ENCODE measurements at regions not wholly inside any gene's neighbourhood (a gene's known extent, or its start where the extent isn't known, plus 50 kb on each side); places are given as distances from the start of the nearest gene placed in this dataset.

DNA sequence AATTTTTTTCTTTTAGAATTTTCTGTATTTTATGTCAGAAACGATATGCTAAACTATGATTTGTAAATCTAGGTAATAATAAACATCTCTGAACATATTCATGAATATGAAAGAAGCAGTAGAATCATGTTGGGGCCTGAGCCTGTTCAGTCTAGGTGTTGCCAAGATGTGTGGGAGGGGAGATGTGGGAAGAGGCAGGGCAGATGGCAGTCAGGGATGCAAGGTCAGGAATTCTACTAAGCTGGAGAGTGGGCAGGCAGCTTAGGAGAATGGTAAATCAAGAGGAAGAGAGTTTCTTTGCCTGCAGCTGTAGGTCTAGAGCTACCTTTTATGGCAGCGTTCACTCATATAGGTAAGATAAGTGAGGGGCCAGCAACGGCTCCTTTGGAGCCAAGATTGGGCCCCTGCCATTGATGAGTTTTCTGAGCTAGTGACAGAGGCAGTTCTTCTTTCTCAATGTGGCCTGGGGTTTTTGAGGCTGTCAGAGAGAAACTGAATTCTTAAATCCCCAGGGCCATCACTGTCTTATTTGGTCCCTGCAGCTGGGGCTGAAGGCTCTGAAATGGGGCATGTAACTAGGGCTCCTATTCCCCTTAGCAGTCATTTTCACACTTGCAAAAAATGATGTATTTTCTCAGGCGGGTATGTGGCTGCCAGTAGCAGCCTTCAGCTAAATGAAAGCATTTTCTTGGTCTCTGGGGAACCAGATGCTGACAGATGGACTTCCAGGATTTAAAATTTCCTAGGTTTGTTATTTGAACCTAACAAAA lies 232.8 kb downstream of the PIK3C3 start:
- DNase-seq, result no peak

DNA sequence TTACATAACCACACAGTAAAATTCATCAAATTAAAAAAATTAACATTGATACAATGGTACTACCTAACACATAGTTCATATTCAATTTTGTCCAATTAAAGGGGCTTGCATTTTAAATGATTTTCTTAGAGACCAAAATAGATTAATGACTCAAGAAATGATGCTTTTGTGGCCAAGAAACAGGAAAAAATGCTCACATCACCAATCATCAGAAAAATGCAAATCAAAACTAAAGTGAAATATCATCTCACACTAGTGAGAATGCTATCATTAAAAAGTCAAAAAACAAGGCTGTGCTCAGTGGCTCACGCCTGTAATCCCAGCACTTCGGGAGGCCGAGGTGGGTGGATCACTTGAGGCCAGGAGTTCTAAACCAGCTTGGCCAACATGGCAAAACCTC lies 235.6 kb downstream of the PIK3C3 start:
- no peak for DNase-seq

DNA sequence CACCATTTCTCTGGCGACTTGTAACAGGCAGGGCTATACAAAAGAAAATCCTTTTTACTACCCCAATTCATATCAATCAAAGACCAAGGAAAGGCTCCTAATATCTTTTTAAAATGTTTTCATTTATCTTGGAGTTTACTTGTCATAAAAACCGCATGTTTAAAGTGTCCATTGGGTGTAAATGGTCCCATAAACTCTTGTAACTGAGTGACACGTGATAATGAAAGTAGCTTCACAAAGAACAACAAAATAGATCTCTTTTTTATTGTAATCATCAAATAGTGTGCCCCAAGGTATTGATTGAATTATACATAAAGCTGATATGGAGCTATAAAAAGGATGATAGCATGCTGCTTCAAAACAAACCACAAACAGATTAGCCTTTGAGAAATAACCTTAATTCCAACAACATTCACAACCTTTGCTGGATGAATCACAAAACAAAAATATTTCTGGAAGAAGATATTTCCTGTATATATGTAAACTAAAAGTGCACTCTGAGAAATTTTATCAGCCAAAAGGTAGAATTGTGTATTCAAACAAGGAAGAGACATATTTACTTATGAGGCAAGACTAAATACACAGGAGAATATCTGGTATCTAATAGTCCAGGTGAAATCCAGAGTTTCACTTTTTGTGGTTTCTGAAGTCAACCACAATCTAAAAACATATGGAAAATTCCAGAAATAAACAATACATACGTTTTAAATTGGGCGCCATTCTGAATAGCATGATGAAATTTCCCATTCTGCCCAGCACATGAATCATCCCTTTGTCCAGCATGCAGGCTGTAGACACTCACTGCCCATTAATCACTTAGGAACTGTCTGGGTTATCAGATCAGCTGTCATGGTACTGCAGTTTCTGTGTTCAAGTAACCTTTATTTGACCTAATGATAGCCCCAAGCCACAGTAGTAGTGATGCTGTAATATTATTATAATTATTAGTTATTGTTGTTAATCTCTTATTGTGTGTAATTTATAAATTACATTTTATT lies 237.5 kb downstream of the PIK3C3 start:
- no peak for DNase-seq

DNA sequence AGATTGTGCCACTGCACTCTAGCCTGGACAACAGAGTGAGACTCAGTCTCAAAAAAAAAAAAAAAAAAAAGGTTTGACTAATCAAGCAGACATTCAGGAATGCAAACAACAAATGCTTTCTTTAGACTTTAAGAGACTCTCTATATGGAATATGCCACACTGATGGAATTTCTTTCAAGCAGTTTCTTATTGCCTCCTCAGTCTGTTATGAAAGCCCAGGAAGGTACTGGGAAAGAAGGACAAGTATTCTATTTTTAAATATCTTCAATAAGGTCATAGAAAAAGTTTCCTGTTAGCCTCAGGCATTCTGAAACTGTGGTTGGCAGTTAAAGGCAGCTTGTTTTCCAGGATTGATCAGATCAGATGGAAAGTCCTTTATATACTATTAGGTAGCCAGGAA lies 241.6 kb downstream of the PIK3C3 start:
- no peak for DNase-seq

DNA sequence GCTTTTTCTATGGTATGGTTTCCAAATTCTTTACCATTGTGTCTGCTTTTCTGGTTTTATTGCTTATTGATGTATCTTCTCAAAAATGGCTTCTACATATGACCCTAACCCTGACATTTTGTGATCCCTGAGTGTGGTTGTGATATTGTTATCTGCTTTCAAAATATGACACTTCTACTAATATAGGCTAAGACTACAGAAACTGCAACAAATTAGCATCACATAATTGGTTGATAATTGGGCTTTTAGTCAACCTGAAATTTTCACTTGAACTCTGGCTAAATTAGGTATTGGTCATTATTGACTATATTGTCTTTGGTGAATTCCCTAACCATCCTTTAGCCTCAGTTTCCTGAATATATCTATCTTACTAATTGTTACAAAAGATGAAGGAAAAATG lies 246.1 kb downstream of the PIK3C3 start:
- no peak for DNase-seq

DNA sequence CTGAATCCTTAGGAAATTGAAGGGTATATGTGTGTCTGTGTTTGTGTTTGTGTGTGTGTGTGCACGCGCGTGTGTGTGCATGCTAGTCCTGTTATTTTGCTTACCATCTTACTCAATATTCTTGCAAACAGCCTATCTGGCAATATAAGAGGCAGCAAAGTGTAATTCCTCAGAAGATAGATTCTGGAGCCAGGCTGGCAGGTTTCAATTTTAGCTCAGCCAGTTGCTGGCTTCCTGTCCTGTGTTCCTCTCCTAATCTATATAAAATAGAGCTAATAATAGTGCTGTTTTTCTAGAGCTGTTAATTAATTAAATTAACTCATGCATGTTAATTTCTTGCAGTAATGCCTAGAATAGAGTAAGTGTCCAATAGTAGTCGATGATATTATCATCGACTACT lies 256.2 kb downstream of the PIK3C3 start:
- DNase-seq, result no peak

DNA sequence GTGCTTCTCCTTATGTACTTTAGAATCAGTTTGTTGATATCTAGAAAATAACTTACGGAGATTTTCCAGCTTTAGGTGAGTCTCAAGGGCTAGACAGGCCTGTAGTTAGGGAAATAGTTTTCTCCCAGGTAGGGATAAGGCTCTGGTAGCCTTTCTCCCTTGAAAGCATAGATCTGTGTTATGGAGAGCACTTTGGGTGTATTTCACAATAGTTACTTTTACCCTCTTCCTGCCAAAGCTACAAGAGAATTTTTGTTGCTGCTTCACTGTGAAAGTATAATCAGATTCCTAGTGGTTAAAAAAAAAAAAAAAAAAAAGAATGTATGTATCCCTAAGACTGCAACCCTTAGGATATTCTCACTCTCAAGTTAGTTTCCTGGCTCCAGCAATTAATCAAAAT lies 267.5 kb downstream of the PIK3C3 start:
- no peak for DNase-seq

DNA sequence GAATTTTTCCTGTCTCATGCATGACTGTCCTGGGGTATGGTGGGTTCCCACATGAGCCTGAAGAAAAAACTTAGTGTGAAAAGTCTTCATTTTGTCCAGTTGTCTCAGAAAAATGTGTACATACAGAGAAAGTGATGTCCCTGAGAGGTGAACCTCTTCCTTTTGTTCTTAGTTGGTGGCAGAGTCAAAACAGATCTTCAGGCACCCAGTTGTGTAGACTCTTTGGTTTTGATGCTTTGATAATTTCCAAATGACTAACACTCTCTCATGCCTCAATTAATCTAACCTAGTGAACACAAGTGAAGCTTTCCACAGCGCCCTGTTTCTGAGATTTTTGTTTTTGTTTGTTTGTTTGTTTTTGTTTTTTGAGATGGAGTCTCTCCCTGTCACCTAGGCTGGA lies 273.5 kb downstream of the PIK3C3 start:
- no peak for DNase-seq

DNA sequence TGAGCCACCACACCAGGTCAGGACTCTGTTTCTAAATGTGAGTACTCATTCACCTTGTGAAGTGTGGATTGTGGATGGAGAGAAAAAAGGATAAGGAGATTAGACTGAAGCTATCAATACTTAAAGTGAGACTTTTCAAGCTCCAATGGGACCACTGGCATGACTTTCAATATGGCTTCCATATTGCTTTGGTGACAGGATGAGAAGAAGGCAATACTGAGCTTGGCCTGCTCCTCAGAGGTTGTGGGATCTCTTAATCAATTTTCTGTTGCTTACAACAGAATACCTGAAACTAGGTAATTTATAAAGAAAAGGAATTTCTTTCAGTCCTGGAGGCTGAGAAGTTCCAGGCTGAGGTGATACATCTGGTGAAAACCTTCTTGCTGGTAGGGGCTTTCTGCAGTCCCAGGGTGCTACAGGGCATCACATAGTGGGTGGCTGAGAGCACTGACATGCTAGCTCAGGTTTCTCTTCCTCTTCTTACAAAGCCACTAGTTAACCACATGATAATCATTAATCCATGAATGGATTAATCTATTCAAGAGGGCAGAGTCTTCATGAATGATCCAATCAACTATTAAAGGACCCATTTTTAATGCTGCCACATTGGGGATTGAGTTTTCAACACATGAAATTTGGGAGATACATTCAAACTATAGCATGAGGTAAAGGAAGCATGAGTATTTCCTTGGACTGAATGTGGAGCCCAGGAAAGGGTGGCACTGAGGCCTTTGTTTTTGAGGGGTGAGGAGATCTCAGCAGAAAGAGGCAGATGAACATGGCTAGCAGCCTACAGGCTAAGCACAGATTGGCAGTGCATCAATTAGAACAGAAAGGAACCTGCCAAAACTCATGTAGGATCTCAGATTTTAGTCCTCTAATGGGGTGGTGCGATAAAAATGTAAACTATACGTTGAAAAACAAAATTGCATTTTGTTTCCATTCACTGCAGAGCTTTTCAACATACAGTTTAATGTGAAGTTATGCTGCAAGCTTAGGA lies 274.5 kb downstream of the PIK3C3 start:
- DNase-seq, result no peak

DNA sequence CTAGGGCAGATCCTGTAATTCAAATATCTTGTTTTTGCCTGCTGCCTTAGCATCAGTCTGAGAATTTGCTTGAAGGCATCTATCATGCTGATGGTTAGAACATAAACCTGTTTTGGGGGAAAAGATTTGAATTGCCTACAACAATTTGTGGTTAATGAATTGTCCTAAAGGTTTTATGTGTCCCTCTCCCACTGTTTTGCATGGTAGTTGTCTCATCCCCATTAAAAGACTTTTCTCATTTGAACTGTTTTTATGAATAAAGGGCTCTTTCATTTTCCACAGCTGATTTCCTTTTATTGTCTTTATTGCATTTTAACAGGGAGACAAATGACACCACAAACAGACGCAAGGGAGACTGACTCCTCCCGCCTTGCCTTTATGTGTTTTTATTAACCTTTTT lies 275.6 kb downstream of the PIK3C3 start:
- no peak for DNase-seq

DNA sequence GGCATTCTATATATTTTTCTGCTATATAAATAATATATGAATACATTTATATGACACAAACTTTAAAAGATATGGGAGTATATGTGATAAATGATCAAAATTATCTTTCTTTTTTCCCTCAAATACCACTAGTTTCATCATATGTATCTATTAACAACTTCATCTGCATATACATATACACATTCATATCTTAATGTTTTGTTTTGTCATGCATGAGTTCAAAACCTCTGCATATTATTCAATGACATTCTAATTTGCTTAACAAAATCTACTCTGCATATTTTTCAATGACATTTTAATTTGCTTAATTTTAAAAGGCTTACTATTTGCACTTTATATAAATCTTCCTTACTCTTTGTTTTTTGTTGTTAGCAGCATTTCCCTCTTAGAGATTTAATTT lies 276.2 kb downstream of the PIK3C3 start:
- no peak for DNase-seq

DNA sequence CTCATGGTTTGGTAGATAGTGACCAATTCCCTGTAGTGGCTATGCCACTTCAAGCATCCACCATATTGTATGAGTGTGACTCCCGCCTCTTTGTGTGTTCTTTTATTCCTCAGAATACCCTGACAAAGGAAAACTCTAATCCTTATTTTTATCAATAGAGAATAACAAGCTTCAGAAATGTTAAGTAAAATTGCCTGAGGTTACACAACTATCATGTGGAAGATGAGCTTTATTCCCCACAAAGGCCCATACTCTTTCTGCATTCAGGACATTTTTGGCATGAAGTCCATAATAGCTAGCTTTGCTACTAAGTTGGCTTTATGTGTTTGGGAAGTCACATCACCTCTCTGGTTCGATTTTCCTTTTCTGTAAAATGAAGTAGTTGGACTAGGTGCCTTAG lies 276.8 kb downstream of the PIK3C3 start:
- no peak for DNase-seq

DNA sequence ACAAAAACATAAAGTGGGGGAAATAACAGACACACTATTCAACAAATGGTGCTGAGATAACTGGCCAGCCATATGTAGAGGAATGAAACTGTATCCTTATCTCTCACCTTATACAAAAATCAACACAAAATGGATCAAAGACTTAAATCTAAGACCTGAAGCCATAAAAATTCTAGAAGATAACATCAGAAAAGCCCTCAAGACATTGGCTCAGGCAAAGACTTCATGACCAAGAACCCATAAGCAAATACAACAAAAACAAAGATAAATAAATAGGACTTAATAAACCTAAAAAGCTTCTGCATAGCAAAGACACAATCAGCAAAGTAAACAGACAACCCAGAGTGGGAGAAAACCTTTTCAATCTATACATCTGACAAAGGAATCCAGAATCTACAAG lies 278.9 kb downstream of the PIK3C3 start:
- DNase-seq, result no peak

DNA sequence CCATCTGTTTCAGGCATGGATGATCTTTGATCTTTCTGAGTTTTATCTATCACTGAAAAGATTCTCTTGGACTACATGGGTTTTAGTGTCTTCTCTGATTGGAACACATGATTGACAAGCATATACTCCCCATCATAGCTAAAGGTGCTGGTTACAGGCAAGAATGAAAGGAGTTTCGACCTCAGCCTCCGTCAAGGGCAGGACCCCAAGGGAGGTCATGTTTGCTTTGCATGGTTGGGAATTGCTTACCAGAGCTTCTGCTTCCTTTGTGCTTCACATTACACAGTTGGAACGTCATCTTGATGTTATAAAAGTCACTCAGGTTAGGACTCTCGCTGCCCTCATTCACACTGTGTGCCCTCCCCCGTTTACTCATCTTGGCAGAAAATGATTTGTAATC lies 287.7 kb downstream of the PIK3C3 start:
- no peak for DNase-seq

DNA sequence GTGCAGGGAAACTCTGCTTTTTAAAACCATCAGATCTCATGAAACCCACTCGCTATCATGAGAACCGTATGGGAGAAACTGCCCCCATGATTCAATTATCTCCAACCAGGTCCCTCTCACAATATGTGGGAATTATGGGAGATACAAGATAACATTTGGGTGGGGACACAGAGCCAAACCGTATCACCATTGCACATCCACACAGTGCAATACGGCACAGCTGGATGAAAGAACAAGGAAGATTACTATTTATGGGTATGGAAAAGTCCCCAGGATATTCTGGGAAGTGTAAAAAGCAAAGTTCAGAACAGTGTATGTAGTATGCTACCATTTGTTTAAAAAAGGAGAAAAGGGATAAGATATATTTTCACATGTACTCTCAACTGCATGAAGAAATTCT lies 290.1 kb downstream of the PIK3C3 start:
- DNase-seq, result no peak

DNA sequence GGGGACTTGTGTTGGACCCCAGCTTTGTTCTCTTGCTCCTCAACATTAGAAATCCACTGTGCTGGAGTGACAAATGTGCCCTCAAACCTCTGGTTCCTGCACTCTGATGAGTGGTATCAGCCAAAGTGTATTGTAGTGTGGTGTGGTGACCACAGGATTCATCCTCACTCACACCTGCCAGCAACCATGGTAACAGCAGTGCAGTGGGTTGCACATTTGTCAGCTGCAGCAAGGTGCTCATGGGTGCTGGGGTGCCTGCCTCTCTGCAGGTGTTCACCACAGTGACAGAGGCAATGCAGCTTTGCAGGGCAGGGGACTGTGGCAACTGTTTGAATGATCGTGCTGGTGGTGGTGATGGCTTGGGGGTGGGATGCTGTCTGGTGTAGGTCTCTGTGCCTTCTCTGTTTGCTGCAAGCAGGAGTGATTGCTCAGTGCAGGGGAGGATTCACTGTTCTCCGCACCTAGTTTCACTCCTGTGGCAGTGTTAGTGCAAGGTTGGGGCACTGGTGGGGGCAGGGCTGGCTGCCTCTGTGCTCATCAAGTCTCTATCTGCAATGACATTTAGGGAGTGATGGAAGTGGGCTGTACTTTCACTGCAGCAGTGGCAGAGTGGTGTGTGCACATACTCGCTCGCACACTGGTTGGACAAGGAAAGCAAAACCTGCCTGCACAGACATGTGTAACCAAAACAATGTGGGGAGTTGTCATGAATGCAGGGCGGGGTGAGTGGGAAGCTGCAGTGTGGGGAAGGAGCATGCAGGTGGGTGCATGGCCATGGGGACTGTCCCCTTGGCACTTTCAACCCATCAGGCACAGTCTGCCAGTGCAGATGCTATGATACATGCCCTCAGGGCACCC lies 301.1 kb downstream of the PIK3C3 start:
- no peak for DNase-seq

DNA sequence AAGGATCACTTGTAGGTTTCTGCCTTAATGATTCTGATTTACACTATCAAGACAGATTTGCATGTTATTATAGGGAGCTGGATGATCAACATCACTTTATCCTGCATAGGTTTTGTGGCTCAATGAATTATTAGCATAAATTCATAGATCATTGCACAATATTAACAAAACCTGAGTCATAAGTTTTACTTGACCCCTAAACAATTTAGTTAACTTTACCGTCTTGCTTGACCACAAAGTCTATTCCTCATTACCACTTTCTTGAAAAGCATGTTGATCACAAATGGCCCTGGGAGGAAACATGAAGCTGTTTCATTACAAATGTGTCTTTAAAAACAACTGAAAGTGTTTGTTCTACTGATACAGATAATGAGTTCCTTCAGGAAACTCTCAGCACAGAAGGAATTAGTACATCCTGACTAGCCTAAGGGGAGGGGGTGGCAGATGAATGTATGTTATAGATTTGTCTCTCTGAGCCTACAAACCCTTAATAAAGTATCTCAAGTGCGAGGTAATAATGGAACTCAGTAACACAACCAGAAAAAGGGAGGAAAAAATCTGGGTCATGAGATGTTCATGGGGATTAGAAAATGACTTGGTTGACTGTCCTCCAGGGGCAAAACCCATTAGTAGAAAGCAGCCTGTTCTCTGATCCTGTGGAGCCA lies 303.4 kb downstream of the PIK3C3 start:
- DNase-seq, result no peak

DNA sequence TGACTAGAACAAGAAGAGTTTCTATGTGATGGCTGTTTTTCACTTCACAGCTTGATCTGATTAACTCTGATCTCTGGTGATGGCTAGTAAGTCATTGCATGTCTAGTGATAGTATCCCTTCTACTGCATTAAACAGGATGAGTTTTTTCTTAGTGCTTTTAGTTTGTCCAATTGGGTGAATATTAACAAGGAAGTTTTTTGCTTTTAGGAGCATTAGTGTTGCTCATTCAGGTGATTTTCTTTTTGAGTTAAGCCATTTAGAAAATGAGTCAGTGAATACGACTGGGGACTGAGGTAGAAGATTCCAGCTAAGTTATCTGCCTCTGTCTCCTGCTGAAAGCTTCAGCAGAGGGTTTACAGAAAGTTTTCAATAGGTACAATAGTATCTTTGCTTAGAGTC lies 306.7 kb downstream of the PIK3C3 start:
- no peak for DNase-seq

DNA sequence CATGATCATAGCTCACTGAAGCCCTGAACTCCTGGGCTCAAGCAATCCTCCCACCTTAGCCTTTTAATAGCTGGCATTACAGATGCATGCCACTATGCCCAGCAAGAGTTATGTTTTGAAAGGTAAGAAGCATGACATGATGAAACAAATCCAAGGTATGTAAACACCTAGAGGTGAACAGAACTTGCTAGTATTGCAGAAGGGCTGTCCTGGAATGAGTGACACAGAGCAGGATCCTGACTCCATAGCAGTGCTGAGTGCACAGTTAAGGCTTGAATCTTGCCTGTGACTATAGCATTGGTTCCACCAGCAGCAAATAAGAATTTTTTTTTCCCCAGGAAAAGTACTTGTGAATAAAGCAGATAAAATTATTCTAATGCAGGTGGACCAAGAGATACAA lies 309.5 kb downstream of the PIK3C3 start:
- DNase-seq, result no peak

DNA sequence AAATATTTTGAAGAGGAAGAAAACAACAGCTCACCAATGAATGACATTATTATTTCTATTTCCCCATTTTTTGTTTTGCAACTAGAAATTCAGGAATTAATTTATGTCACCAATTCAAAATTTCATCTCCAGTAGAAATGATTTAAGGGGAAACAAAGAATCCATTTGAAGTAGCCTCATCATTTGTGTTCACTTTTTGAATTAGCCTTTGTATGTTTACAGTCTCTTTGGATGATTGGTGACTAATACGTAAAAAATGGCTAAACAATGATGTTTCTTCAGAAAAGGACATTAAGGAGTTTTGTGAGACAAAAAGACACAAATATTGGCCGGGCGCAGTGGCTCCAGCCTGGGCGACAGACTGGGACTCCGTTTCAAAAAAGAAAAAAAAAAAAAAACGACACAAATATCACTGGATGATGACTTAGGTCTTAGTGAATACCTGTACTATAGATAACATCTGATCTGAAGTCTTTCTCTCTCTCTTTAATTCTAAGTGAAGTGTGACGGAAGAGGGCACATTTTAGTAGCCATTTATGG lies 313.2 kb downstream of the PIK3C3 start:
- no peak for DNase-seq

DNA sequence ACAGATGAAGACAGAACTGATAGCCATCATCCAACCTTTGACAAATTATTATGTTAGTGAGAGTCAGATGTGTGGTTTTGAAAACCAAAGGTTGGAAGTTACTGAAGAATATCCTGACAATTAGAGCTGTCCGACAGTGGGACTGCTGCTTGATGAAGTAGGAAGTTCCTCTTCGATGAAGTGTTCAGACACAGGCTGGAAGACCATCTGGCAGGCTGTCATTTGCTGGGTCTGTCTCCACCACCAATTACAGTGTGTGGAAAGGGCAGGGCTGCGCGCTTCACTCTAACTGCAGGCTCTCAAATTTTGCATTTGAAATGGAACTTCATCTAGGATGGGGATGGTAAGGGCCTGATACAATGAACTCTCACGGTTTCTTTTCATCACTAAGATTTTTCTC lies 313.8 kb downstream of the PIK3C3 start:
- no peak for DNase-seq

Data from suppressor macrophage treated with lipopolysaccharide for 1 hour (primary cell).